ENCODE measurements at regions not wholly inside any gene's neighbourhood (a gene's known extent, or its start where the extent isn't known, plus 50 kb on each side); places are given as distances from the start of the nearest gene placed in this dataset.

DNA sequence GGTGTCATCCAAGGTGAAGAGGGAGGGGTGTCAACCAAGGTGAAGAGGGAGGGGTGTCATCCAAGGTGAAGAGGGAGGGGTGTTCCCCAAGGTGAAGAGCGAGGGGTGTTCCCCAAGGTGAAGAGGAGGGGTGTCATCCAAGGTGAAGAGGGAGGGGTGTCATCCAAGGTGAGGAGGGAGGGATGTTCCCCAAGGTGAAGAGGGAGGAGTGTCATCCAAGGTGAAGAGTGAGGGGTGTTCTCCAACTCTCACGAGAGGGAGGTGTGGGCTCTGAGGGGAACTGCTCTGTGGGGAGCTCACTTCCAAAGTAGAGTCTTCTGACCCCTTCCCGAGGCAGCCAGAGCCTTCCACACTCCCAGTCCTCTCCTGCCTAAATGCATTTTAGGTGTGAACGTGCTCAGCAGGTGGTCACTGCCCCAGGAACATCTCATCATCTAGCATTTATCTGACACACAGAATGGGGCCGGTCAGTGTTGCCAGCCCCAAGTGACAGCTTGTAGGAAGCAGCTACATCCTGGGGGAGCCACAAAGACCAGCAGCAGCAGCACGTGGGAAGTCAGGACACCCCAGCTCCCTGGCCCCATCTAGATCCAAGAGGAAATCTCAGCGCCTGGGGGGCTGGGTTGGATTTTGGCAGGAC lies 323.8 kb downstream of the GLRX3 start:
- DNase-seq (ENCODE audit: low spot score), result no peak

DNA sequence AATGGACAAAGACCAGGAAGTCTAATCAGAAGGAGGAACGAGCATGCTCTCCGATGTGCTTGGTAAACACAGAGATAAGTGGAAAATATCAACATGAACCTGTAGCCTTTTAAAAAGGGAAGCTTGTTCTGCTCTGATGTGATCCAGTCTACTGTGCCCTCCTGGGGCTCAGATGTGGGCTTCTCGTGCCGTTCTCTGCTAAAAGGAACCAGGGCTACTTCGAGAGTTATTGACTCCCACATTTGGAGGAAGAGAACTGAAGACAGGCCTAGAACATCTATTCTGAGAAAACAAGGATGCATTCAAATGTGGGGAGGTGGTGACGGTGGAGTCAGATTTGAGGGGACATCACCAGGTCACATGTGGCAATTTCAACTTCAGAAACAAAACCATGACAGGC lies 325.4 kb downstream of the GLRX3 start:
- DNase-seq (ENCODE audit: low spot score), result no peak

DNA sequence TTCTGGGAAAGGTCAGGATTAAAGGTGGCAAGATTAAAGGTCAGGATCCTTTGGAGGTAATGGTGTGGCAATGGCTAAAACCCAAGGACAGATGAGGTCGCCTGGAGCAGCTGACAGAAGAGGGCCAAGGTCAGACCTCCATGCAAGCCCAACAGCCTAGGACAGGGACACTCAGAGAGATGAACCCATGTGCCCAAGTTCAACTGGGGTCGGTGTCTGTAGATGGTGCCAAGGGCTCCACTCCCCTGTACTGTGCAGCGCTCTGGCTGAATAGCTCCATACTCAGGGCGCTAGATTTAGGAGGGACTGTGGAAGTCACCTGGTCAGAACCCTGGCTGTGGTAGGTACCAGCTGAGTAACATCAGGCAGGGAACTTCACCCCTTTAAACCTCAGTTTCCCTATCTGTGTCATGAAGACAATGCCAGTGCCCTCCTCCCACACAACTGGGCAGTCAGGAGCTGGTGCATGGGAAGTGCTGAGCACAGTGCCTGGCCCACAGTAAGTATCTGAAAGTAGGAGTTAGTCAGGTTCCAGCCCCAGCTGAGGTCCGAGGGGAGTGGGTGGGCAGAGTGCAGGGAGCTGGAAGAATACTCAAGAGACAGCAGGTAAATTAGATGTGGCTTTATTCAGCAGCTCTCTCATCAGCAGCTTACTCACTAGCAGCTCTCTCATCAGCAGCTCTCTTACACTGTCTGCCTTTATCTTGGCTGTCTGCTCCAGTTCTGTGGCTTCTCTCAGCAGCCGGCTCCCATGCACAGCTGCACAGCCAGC lies 327.1 kb downstream of the GLRX3 start:
- no peak for DNase-seq (ENCODE audit: low spot score)

DNA sequence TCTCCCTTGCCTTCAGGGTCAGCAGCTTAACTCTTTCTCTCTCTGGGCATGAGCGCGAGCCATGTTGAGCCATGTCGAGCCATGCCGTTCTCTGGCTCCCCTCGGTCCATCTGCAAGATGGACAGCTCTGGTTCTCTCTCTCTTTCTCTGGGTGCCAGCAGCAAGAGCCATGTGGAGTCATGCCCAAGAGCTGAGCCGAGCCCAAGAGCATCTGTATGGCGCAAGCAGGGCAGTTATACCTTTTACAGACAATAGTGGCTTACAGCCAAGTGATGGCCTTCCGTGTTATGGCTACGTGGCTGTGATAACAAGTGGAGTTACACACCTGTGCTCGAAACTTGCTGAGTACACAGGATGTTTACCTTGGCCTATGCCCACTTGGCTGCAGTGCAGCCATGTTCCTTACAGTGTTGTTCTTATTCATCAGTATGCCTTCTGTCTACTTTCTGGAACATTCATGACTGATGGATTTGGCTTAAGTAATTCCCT lies 327.7 kb downstream of the GLRX3 start:
- no peak for DNase-seq (ENCODE audit: low spot score)

DNA sequence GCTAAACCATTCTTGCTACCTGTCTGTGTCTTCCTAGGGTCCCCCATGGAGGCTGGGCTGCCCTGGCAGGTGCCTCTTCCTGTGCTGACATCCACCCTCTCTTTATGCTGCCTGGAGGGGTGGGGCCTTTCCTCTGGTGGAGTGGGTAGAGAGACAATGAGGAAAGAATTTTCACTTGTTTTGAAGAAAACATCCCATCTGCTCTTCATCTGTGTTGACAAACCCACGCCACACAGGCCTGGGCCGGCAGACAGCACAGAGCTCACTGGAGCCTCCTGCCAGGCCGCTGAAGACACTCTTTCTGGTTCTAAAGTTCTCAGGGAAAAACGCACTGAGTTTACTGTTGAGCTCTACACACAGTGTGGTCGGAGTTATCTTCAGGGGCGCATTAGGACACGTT lies 328.2 kb downstream of the GLRX3 start:
- DNase-seq (ENCODE audit: low spot score), result no peak

GRCh38 chr10:130466271-130466997 lies 330.2 kb downstream of the GLRX3 start:
- DNase-seq (ENCODE audit: low spot score), result no peak

GRCh38 chr10:130470286-130470685 lies 334.1 kb downstream of the GLRX3 start:
- no peak for DNase-seq (ENCODE audit: low spot score)

DNA sequence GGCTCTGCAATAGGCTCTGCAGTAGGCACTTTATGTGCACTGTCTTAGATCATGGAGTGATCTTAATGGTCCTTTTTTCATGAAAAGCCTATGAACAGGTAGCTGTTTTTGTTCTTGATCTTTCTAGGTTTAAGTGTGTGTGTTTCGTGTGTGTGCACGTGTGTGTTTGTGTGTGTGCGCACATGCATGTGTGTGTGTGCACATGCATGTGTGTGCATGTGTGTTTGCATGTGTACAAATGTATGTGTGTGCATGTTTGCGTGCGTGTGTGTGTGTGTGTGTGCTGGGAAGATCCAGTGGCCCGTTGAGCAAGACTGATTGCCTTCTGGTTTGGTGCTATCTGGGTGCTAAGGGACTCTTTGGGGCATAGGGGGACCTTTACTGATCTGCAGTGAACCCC lies 334.8 kb downstream of the GLRX3 start:
- no peak for DNase-seq (ENCODE audit: low spot score)

- DNase-seq (ENCODE audit: low spot score), result no peak
These were observed 335.3 kb downstream of the GLRX3 start for GRCh38 chr10:130471486-130471885.

DNA sequence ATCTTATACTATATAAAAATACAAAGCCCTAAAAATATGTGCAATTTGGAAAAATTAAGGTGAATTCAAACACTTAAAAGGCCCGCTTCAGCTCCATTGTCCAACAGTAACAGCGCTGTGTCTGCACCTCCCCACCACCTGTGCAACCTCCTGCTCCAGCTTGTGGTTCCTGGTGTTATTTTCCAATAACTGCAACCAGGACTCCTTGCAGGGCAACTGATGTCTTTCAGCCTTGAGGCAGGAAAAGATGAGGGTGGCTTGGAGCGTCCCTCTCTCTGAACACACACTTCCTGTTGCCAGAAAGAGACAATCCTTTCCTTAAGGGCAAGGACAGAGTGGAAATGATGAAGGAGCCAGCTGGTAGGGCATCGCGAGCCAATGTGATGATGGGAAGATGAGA lies 336.0 kb downstream of the GLRX3 start:
- no peak for DNase-seq (ENCODE audit: low spot score)

DNA sequence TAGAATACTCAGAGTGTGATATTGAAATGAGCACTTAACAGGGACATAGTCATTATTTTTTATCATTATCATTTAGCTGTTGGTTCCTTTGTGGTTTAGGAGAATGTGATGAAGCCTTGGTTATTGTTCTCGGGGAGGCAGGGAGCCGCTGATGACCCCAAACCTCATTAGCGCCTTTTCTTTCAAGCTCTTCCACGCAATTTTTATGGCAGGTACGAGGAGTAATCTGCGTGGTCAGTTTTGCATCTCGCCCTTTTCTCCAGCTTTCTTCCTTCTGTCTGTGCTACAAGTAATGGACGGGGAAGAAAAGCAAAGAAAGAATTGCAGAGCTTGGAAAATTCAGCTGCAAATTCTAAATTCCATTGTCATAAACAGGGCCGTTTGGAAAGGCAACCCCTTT lies 338.4 kb downstream of the GLRX3 start:
- DNase-seq (ENCODE audit: low spot score), result no peak

DNA sequence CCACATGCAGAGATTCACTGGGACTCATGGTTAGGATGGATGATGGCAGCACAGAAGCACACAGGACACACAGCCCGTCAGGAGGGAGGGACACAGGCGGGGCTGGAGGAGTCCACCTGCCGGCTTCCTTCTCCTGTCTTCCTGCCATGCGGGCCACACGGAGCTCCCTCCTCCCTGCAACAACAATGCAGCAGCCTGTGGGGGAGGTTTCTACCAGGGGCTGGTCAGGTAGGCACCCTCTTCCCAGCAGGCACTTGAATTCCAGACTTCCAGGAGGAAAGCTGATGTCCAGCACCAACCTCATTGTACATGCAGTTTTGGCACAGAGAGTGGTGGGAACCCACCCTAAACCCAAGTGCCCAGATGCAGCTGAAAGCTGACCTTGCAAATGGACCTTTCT lies 341.2 kb downstream of the GLRX3 start:
- no peak for DNase-seq (ENCODE audit: low spot score)

DNA sequence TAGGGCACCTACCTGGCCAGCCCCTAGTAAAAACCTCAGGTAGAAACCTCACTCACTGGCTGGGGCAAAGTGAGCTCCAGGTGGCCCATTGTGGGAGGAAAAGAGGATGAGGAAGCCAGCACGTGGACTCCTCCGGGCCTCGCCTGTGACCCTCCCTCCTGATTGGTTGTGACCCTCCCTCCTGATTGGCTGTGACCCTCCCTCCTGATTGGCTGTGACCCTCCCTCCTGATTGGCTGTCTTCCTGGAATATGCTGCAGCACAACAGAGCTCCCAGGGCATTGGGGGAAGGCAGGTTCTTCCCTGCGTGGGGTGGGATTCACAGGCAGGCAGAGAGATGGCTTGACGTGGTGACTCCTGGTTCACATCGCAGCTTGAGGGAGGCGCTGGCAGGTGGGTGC lies 343.0 kb downstream of the GLRX3 start:
- DNase-seq (ENCODE audit: low spot score), result no peak

DNA sequence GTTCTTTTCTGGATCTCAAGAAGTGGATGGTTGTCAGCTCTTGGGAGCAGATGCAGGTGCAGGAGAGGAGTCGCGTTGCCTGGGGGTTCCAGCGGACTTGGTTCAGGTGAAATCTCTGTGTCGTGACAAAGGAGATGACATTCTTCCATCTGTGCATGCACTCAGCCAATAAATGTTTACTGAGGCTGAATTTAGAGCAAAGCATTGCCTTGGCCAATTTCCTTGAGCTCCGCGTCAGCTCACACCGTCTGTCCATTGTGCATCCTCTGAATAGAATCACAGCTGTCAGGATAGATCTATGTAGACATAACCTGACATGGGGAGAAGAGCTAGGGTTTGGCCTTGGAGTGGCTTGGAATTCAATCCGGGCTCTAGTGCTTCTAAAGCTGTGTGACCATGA lies 343.7 kb downstream of the GLRX3 start:
- DNase-seq (ENCODE audit: low spot score), result no peak

DNA sequence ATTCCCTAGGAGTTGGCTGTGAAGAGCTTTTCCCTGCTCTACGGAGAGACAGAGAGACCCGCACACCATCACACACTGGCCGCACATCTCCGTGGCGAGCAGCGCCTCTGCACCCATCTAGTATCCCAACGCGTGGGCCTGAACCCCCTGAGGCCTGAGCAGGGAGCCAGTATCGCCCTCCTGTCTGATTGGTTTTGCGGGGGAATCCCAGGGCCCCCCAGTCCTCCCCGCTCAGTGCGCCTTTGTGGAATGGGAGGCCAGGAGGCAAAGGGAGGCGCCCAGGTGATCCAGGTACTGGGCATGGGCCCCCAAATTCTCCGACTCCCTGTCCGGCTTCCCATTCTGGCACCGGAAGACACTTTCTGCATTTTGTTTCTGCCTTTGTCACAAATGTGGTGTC lies 344.3 kb downstream of the GLRX3 start:
- DNase-seq (ENCODE audit: low spot score), result no peak

- no peak for DNase-seq (ENCODE audit: low spot score)
These were observed 345.1 kb downstream of the GLRX3 start for GRCh38 chr10:130481076-130481930.

DNA sequence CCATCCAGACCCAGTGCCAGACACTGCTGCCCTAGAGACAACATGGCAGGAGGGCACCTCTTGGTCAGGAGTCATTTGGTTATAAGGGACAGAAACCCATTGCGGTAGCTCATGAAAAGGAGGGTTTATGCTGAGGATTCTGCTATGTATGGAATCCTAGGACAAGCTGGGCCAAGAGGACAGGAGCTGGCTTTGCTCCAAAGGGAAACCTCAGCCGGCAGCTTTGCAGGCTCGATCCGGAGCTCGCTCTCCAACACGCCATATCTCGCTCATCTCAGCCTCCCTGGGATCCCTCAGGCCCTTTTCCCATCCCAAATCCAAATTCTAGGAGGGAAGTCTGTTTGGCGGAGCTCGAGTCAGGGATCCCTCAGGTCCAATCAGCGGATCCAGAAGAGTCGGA lies 345.7 kb downstream of the GLRX3 start:
- no peak for DNase-seq (ENCODE audit: low spot score)

DNA sequence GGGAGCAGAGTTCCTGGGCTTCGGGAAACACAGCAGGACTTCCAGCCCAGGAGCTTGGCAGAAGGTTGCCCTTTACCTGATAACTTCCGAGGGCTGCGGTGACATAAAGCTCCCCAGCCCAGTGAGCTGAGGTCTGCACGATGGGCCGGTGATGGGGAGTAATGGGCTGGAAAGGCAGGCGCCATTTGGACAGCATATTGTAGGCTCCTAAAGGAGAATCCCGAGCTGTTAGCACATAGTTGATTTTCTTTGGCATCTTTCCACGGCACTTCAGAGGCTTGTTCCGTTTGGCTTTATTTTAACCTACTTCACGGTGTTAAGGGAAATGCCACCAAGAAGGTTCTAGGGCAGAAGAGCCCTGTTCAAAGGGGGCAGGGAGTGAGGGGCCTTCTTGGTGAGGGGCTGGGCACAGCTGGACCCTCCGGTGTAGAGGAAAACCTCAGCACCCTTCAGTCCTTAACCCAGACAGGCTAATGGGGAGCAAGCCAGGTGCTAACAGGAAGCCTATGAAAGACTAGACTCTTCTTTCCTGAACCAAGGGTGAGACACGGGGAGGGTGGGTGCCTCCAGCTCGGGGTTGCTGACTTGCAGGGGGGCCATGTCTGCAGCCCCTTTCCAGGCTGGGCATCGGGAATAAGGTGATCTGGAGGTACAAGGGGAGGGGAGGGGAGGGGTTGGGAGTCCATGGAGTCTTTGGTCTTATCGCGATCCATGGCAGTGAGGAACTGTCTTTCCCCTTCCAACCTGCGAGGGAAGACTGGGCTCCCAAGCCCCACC lies 347.7 kb downstream of the GLRX3 start:
- no peak for DNase-seq (ENCODE audit: low spot score)

- DNase-seq (ENCODE audit: low spot score), result no peak
These were observed 348.4 kb downstream of the GLRX3 start for GRCh38 chr10:130484468-130485180.

- no peak for DNase-seq (ENCODE audit: low spot score)
These were observed 349.2 kb downstream of the GLRX3 start for GRCh38 chr10:130485236-130485957.

Measured in umbilical cord (tissue), 1 donor.